ENCODE measurements at regions not wholly inside any gene's neighbourhood (a gene's known extent, or its start where the extent isn't known, plus 50 kb on each side); places are given as distances from the start of the nearest gene placed in this dataset.
"Not testable (repeated sequence)": the region's sequence is repeated elsewhere in the genome, so short reads cannot be mapped to it uniquely, and the experiment has no call there.

DNA sequence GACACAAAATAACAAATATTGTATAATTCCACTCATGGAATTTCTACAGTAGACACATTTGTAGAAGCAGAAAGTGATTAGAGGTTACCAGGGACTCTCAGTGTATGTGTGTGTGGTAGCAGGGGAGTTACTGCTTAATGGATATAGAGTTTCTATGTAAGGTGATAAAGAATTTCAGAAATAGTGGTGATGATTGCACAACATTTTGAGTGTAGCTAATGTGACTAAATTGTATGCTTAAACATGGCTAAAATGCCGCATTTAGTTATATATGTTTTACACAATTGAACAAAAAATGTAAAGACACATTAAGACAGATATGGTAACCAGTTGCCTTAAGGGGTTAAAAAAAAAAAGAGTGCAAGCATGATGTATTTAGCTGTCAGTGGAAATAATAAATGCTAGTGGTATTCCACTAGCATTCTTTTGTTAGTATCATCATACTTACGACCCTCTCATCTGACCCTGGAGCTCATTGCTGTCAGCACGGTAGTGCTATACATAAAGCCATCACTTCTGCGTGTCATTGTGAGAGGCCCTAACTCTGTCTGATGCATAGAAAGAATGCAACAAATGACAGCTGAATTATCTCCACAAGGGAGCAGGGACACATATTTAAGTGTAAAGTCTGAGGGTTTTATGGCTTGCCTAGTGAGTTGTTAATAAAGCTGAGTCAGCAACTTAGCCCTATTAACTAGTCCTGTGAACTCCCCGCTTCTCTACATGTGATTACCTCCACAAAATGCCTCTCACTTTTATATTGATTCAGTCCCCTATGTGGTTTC, 134.1 kb upstream of the RXFP2 start:
- DNase-seq (ENCODE audit: low spot score) (no peak), ATAC-seq (no peak)

DNA sequence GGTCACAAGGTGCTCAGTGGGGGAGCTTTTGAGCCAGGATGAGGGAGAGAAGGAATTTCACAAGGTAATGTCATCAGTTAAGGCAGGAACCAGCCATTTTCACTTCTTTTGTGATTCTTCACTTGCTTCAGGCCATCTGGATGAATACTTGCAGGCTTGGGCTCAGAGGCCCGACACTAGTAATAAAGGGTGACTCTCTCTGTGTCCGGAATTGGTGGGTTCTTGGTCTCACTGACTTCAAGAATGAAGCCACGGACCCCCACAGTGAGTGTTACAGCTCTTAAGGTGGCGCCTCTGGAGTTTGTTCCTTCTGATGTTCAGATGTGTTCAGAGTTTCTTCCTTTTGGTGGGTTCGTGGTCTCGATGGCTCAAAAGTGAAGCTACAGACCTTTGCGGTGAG, 131.8 kb upstream of the RXFP2 start:
- ATAC-seq; DNase-seq (ENCODE audit: low spot score): not testable (repeated sequence)

DNA sequence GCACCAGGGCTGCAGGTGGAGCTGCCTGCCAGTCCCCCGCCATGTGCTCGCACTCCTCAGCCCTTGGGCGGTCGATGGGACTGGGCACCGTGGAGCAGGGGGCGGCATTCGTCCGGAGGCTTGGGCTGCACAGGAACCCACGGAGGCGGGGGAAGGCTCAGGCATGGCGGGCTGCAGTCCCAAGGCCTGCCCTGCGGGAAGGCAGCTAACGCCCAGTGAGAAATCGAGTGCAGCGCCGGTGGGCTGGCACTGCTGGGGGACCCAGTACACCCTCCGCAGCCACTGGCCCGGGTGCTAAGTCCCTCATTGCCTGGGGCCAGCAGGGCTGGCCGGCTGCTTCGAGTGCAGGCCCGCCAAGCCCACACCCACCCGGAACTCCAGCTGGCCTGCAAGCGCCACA, 130.5 kb upstream of the RXFP2 start:
- DNase-seq (ENCODE audit: low spot score); ATAC-seq: not testable (repeated sequence)

DNA sequence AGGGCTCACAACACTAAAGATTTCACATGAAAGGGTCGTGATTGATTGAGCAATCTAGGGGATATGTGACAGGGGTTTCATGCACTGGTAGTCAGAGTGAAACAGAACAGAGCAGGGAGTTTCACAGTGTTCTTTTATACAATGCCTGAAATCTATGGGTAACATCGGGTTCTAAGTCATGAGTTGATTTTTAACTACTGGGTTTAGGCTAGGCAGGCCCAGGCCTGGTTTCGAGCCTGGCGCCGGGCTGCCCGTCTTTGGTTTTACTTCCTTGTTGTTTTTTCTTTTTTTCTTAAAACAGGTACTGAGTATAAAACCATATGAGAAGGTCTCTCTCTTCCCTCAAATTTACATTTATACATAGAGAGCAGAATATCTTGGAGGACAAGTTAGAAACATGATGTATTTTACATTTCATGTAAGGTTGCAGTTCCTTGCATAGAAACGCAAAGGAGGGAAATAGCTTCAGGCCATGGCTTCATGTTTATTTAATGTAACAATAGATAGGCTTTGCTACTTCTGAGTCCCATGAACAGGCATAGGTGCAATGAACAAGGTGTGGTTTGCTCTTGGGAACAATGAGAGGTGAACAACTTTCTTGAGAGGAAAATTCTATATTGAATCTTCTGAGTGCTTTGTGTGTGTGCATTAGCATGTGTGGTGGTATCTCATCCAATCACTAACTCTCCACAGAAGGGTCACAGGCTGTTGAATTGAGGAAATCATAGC, 128.9 kb upstream of the RXFP2 start:
- DNase-seq (ENCODE audit: low spot score) (no peak), ATAC-seq (no peak)

DNA sequence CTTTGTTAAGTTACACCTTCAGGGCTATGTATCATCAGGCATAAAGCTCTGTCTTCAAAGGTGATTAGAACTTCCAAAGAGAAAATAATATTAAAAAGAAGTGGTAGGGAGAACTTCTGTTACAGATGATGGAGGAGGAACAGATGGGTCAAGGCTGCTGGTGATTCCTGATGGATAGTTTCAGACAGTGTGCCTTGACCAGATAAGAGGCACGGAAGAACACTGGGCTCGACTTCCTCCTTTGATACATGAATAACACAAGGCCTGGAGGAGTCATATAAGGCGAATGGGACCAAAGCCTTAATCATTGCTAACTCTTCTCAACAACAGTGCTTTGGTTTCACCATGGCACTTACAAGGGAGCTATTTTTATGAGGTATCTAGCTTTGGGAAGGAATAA, 128.1 kb upstream of the RXFP2 start:
- ATAC-seq (no peak), DNase-seq (ENCODE audit: low spot score) (no peak)

DNA sequence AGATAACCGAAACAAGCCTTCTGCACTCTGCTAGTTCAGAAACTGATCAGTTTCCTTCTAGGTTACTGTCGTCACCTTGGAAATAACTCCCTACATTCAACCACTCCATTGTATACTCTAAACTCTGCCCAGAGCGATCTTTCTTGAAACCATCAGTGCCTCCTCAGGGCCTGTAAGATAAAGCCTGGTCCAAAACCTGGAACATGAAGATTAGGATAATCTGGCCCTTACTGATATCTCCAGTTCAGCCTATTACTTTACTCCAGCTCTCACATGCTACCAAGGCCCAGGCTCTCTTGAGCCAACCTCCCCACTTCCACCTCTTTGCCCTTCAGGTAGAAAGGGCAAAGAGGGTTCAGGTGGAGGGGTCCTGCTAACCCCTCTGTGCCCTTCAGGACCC, 125.3 kb upstream of the RXFP2 start:
- DNase-seq (ENCODE audit: low spot score), result no peak
- ATAC-seq, result no peak

DNA sequence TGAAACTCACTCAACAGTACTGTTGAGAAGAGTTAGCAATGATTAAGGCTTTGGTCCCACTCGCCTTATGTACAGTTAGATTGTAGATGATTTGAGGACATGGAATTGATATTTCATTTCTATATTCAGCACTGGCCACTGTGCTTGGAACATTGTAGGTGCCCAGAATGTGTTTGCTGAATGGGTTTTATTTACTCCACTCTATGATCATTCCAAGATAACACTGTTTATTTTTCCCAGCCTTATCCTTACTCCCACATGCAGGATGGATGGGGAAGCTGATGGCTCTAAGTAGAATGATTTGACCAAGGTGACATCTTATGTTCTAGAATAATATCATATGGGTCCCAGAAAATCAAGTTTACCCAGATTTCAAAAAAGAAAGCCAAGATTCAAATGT, 124.6 kb upstream of the RXFP2 start:
- ATAC-seq, result no peak
- DNase-seq (ENCODE audit: low spot score), result no peak

DNA sequence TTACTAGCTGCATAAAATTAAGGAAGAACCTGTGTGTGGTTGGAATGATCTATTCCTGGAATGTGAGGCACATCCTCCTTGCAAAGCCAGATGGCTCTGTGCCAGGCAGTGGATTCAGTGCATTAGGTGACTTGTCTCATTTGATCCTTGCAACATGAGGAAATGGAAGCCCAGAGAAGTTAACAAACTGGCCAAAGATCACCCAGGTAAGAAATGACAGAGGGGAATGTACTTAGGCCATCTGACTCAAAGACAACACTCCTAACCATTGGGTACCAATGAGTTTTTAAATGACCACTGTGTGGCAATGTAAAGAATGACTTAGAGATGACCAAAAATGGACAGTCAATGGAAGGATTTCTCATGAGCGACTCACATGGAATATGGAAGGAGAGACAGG, 114.2 kb upstream of the RXFP2 start:
- ATAC-seq (no peak), DNase-seq (ENCODE audit: low spot score) (no peak)

DNA sequence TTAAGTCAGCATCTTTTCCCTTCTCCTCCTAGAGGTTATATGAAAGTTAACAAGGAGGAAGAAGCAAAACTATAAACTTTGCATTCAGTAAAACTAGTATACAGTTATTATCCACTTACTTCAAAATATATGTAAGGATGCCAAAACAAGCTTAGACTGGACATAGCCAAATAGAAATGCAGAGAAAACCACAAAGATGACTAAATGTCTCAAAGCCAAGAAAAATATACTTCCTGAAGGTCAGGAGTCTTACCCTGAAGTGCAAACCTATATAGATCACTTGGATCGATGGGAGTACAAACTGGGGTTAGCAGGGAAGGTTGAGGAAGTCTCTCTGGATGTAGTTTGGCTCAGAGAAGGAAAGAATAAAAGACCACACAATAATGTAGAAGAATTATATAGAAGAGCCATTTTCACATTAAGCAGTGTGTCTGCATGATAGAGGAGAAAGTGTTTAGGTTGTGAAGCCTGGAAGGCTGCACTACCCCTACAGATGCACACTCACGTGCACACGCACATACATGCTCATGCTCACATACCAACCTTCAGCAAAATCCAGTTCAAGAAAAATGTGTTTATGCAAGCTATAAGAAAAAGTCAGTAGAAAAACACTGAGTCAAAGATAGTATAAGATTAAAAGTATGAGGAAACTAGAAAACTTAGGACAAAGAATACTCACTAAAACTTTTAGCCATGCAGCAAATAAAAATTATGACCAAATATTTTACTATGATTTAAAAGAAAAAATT, 112.1 kb upstream of the RXFP2 start:
- no peak for ATAC-seq
- no peak for DNase-seq (ENCODE audit: low spot score)

DNA sequence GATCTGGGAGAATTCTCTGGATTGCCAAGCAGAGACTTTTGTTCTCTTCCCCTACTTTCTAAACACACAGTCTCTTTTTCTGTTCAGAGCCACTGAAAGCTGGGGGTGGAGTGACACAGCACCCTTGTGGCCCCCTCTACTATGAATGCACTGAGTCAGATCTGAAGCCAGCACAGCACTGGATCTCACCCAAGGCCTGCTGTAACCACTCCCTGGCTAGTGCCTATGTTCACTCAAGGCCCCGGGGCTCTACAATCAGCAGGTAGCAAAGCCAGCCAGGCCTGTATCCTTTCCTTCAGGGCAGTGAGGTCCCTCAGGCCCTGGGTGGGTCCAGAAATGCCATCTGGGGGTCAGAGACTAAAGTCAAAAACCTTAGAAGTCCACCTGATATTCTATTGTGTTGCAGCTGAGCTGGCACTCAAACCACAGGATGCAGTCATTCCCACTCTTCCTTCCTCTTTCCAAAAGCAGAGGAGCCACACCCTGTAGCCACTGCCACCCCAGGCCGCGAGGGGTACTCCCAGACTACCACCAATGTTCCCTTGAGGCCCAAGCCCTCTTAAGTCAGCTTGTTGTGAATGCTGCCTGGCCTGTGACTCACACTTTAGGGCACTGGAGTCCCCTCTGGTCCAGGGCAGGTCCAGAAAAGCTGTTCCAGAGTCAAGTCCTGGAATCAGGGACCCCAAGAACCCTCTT, 110.1 kb upstream of the RXFP2 start:
- no peak for ATAC-seq
- DNase-seq (ENCODE audit: low spot score), result no peak

DNA sequence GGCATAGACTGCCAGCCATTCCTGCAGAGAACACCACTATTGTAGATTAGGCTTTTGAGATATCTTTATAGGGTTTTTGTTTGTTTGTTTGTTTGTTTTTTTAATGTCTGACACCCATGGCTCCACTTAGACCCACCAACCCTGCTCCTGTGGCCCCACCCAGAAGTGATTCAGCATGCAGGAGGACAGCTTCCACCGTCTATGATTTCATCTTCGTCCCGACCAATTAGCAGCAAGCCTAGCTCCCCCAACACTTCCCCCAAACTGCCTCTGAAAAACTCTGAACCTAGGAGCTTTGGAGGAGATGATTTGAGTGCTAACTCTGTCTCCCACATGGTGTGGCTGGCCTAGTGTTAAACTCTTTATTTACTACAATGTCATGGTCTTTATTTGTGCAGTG, 108.3 kb upstream of the RXFP2 start:
- DNase-seq (ENCODE audit: low spot score), result no peak

DNA sequence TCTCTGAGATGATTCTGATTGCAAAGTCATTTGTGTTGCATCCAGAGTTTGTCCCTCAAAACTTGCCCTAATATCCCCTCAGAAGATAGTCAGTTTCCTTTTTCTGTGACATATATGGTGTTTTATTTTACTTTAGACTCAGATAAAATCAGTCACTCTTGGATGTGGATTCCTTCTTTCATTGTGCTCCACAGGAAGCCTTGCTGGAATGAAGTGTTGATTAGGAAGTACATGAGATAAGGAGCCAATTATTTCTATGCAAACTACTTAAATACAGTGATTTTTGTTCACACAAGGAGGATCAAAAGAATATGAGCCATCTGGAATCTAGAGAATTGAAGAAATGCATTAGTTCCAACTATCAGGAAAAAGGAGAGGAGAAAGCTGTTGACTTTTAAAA, 107.6 kb upstream of the RXFP2 start:
- no peak for DNase-seq (ENCODE audit: low spot score)
- ATAC-seq, result no peak

More for the DNA sequence above, 108.3 kb upstream of the RXFP2 start:
- no peak for ATAC-seq

DNA sequence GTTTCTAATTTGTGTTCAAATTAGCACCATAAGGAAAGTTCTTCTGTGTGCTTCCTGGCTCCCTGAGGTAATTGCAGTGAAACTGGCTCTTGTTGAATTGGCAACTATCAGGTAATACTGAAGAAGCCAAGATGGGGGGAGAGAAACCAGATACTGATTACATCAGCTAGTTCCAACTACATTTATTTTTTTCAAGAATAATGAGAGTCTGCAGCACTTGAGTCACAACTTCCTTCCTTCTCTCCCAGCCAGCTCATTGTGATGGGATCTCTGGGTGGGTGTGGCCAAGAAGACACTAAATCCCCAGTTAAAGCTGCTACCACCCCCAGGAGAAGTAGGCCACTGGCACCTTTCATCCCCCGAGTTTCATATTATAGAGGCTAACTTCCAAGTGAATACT, 100.7 kb upstream of the RXFP2 start:
- no peak for ATAC-seq
- DNase-seq (ENCODE audit: low spot score), result no peak

DNA sequence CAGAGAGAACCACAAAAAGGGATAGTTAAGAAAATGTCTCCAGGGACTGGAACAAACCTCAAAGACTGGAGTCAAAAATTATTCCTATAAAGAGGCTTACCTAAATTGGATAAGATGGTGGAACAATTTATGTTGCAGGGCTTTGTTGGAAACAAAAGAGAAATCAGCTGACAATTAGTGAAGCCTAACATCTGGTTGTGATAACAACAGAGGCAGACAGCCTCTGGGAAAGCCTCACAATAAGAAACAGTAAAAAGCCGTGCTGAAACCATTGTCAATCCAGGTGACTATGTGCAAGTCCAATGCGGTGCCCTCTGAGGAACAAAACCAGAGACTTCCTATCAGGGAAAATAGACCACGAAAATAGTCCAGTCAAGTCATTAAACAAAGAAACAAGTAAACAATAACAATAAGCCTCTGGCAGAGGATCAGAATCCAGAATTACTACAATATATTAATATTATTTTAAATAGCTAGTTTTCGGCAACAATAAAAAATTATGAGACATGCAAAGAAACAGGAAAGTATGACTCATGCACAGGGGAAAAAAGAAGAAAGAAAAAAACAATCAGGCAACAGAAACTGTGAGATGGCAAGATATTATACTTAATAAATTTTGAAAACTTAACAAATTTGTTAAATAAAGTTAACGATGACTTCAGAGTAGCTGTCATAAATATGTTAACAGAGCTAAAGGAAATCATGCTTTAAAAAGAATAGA, 99.7 kb upstream of the RXFP2 start:
- DNase-seq (ENCODE audit: low spot score) (no peak), ATAC-seq (no peak)

DNA sequence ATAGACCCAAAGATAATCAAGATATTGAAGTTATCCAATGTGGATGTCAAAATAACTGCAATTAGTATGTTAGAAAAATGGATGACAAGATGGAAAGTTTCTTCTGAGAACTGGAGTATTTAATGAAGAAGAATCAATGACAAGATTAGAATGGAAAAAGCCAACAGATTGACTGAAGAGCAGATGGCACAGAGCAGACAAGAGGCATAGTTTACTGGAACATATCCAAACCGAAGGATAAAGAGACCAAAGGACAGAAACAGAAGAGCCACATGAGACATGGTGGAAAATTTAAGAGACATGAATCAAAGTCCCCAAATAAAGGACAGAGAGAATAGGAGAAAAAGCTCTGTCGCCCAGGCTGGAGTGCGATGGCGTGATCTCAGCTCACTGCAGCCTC, 89.6 kb upstream of the RXFP2 start:
- DNase-seq (ENCODE audit: low spot score), result no peak
- no peak for ATAC-seq

DNA sequence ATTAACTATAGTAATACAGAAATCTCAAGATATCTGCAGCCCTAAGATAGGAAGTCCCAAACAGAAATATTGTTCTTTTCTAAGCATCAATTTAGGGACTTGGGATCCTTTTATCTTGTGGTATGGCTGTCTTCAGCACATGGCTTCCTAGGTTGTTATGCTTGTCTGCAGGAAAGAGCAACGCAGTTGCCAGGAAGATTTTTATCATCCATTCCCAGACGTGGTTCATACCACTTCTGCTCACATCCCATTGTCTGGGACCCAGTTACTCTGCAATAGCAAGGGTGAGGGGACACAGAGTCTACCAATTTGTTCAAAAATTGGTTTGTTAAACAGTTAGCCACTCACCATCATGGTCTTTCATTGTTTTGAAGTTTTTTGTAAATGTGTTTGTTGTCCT, 85.6 kb upstream of the RXFP2 start:
- ATAC-seq (no peak), DNase-seq (ENCODE audit: low spot score) (no peak)

DNA sequence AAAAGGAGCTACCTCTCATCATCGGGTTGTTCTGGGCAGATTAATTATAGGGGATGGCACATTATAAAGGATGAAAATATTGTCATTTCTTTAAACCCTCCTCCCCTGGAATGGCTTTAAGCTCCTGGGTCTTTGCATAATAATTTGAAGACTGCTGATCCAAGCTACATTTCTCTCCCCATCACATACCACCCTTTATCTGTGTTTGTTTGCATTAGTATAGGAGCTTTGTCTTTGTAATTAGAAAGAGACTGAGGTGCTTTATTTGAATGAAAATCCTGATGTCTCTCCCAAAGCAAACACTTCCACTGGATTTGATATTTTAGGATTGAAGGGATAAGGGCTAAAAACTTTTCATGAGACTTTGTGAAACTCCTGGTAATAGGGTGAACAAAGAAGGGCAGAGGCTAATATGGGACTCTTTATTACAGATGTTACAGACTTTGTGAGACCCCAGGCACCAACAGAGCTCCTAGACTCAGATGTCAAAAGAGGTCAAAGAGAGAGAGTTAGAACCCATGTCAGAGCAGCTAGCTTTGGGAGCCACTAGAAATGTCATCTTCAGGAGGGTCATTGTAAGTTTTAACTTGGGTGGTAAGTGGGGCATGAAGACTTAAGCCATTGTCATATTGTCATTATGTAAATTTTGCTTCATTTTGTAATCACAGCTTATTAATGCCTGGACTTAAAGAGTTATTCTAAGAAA, 75.3 kb upstream of the RXFP2 start:
- ATAC-seq (no peak), DNase-seq (ENCODE audit: low spot score) (no peak)

DNA sequence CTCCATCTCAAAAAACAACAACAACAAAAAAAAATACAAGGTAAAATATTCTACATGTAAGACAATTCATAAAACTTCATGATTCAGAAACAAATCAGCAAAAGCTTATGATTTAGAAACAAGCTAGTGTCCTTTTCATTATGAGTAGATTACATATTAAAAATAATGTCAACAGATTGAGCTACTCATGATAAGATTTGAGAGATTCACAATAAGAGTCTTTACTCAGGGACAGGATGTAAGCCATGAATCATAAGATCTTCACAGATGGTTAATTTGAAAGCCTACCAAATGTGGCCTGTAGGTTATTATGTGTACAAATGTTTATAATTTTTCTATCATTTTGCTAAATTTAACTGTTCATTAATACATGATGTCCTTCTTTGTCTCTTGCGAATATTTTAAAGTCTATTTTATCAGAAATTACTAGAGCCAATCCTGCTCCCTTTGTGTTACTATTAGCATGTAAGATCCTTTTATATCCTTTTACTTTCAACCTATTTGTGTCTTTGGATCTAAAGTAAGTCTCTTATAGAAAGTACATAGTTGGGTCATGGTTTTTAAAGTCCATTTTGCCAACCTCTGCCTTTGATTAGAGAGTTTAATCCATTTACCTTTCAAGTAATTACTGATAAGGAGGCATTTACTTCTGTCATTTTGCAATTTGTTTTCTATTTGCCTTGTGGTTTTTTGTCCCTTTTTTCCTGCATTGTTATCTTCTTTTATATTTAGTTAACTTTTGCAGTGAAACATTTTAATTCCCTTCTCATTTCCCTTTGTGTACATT, 68.3 kb upstream of the RXFP2 start:
- no peak for ATAC-seq
- no peak for DNase-seq (ENCODE audit: low spot score)

DNA sequence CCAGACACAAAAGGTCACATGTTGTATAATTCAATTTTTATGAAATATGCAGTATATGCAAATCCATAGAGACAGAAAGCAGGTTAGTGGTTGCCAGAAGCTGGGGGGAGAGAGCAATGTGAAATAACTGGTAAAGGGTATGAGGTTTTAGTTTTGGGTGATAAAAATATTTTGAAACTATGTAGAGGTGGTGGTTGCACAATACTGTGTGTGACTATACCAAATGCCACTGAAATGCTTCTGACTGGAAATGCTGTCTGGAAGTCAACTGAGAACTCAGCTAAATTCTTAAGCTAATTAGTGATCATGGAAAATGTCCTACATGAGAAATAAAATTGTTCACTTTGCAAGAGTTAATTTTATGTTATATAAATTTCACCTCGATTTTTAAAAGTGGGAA, 65.3 kb upstream of the RXFP2 start:
- no peak for ATAC-seq
- DNase-seq (ENCODE audit: low spot score), result no peak

Data from left lobe of liver (tissue), 2 donors.